Liver (tissue), 3 donors: ENCODE measurements at regions not wholly inside any gene's neighbourhood (a gene's known extent, or its start where the extent isn't known, plus 50 kb on each side); places are given as distances from the start of the nearest gene placed in this dataset.

Experiments
- ATF3 ChIP-seq: IDR thresholded peaks from 2 replicates; pipeline ENCODE4 v1.6.1; 2016; ENCODE audit warnings: antibody characterized with exemption
- EGR1 ChIP-seq, 2 donors: IDR thresholded peaks; 2 replicates each; pipeline ENCODE4 v1.6.1; 2016 to 2018; ENCODE audit warnings: antibody characterized with exemption in 2 of 2, low read depth in 2 of 2
- FOXA1 ChIP-seq: IDR thresholded peaks from 2 replicates; pipeline ENCODE4 v1.6.1; 2016; ENCODE audit warnings: antibody characterized with exemption
- GABPA ChIP-seq, 2 donors: IDR thresholded peaks in 1 of 2; conservative IDR thresholded peaks in 1 of 2; 2 replicates each; pipeline ENCODE4 v1.6.1; 2016; ENCODE audit warnings: antibody characterized with exemption in 2 of 2, mild to moderate bottlenecking in 1 of 2, moderate library complexity in 1 of 2
- JUND ChIP-seq, 2 donors: IDR thresholded peaks; 2 replicates each; pipeline ENCODE4 v1.6.1; 2016; ENCODE audit warnings: antibody characterized with exemption in 2 of 2
- MAX ChIP-seq: IDR thresholded peaks from 2 replicates; pipeline ENCODE4 v1.6.1; 2016; ENCODE audit warnings: antibody characterized with exemption
- NR2F2 ChIP-seq: IDR thresholded peaks from 2 replicates; pipeline ENCODE4 v1.6.1; 2016; ENCODE audit warnings: antibody characterized with exemption
- RAD21 ChIP-seq, 2 donors: IDR thresholded peaks; 2 replicates each; pipeline ENCODE4 v1.6.1; 2016; ENCODE audit warnings: antibody characterized with exemption in 2 of 2, mild to moderate bottlenecking in 2 of 2
- SP1 ChIP-seq: IDR thresholded peaks from 2 replicates; pipeline ENCODE4 v1.6.1; 2018; ENCODE audit warnings: antibody characterized with exemption, mild to moderate bottlenecking
- TAF1 ChIP-seq: conservative IDR thresholded peaks from 2 replicates; pipeline ENCODE4 v1.6.1; 2016; ENCODE audit warnings: antibody characterized with exemption, mild to moderate bottlenecking
- TF ChIP-seq, protein P1 (sequence below): fragments of 150-350 bp; IDR thresholded peaks from 2 replicates; pipeline ENCODE4 v1.5.1; 2017; ENCODE audit warnings: improper control_type of control experiment, low read depth, low read length; ENCODE audit not compliant: missing input control
- TF ChIP-seq, protein P2 (sequence below): IDR thresholded peaks from 2 replicates; pipeline ENCODE4 v1.6.1; 2016; ENCODE audit warnings: antibody characterized with exemption, mild to moderate bottlenecking
- donor health status: healthy.
- donor health status: healthy.

DNA sequence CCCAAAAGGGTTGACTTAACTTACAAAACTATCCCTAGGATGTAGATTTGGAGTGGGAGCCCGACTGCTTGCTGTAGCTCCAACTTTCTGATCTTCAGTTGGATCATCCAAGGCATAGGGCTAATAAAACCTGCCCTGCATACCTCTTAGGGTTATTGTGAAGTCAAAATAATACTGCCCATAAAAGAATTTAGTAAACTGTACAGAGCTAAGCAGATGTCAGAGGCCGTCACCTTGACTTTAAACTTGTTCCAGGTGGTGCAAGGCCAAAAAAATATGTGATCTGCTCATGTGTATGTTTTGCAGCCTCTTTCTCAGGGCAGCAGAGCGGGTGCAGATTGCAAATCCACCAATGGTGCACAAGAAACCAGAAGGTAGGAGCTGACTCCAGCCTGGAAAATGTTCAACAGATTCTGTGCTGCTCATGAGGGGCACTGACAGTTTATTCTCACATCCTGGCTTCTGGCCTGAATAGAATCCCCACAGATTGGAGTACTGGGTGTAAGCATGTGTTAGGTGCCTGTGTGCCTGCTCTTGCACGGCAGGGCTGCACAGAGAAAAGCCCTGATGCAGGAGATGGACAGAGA is 180.7 kb downstream of the MAP2K4 start:
- TF ChIP-seq SP1 (no peak), GABPA (IDR thresholded peaks at IDR 0.05 in 1 of 2, conservative IDR thresholded peaks at IDR 0.05 in 1 of 2) (no peak), TAF1 (no peak), ATF3 (no peak), RAD21 (IDR thresholded peaks at IDR 0.05) (no peak), EGR1 (IDR thresholded peaks at IDR 0.05; ENCODE audit: low read depth in 2 of 2) (no peak), MAX (no peak), NR2F2 (no peak), JUND (IDR thresholded peaks at IDR 0.05) (no peak), FOXA1 (no peak)
- TF ChIP-seq, protein P1, sequence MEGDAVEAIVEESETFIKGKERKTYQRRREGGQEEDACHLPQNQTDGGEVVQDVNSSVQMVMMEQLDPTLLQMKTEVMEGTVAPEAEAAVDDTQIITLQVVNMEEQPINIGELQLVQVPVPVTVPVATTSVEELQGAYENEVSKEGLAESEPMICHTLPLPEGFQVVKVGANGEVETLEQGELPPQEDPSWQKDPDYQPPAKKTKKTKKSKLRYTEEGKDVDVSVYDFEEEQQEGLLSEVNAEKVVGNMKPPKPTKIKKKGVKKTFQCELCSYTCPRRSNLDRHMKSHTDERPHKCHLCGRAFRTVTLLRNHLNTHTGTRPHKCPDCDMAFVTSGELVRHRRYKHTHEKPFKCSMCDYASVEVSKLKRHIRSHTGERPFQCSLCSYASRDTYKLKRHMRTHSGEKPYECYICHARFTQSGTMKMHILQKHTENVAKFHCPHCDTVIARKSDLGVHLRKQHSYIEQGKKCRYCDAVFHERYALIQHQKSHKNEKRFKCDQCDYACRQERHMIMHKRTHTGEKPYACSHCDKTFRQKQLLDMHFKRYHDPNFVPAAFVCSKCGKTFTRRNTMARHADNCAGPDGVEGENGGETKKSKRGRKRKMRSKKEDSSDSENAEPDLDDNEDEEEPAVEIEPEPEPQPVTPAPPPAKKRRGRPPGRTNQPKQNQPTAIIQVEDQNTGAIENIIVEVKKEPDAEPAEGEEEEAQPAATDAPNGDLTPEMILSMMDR, result no peak
- TF ChIP-seq, protein P2, sequence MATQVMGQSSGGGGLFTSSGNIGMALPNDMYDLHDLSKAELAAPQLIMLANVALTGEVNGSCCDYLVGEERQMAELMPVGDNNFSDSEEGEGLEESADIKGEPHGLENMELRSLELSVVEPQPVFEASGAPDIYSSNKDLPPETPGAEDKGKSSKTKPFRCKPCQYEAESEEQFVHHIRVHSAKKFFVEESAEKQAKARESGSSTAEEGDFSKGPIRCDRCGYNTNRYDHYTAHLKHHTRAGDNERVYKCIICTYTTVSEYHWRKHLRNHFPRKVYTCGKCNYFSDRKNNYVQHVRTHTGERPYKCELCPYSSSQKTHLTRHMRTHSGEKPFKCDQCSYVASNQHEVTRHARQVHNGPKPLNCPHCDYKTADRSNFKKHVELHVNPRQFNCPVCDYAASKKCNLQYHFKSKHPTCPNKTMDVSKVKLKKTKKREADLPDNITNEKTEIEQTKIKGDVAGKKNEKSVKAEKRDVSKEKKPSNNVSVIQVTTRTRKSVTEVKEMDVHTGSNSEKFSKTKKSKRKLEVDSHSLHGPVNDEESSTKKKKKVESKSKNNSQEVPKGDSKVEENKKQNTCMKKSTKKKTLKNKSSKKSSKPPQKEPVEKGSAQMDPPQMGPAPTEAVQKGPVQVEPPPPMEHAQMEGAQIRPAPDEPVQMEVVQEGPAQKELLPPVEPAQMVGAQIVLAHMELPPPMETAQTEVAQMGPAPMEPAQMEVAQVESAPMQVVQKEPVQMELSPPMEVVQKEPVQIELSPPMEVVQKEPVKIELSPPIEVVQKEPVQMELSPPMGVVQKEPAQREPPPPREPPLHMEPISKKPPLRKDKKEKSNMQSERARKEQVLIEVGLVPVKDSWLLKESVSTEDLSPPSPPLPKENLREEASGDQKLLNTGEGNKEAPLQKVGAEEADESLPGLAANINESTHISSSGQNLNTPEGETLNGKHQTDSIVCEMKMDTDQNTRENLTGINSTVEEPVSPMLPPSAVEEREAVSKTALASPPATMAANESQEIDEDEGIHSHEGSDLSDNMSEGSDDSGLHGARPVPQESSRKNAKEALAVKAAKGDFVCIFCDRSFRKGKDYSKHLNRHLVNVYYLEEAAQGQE, result no peak
